Endothelial cell (in vitro differentiated cells): ENCODE measurements at regions not wholly inside any gene's neighbourhood (a gene's known extent, or its start where the extent isn't known, plus 50 kb on each side); places are given as distances from the start of the nearest gene placed in this dataset.

Experiments used
- DNase-seq: peaks from one replicate; pipeline ENCODE4 v3.0.0; 2021; ENCODE audit warnings: low spot score
- H3K27ac Mint-ChIP-seq: one replicate; pipeline ENCODE4 v1.8.0; 2021; ENCODE audit warnings: mixed read lengths, inconsistent platforms; ENCODE audit not compliant: unreplicated experiment
- H3K27me3 Mint-ChIP-seq: one replicate; pipeline ENCODE4 v1.8.0; 2021; ENCODE audit warnings: mild to moderate bottlenecking, moderate library complexity, mixed read lengths, inconsistent platforms; ENCODE audit not compliant: unreplicated experiment
- H3K36me3 Mint-ChIP-seq: one replicate; pipeline ENCODE4 v1.8.0; 2021; ENCODE audit warnings: mild to moderate bottlenecking, low read depth, mixed read lengths, inconsistent platforms; ENCODE audit not compliant: unreplicated experiment
- H3K4me1 Mint-ChIP-seq: one replicate; pipeline ENCODE4 v1.8.0; 2021; ENCODE audit warnings: mild to moderate bottlenecking, mixed read lengths, inconsistent platforms; ENCODE audit not compliant: unreplicated experiment
- H3K4me3 Mint-ChIP-seq: one replicate; pipeline ENCODE4 v1.8.0; 2021; ENCODE audit warnings: mild to moderate bottlenecking, mixed read lengths, inconsistent platforms; ENCODE audit not compliant: unreplicated experiment
- H3K9me3 Mint-ChIP-seq: one replicate; pipeline ENCODE4 v1.8.0; 2021; ENCODE audit warnings: mixed read lengths, inconsistent platforms; ENCODE audit not compliant: unreplicated experiment
- TF ChIP-seq, protein P1 (sequence below): fragments of 200-600 bp; sonication (generic); IDR thresholded peaks from one replicate; pipeline ENCODE4 v1.5.0; 2021; ENCODE audit warnings: antibody characterized with exemption; ENCODE audit not compliant: unreplicated experiment

GRCh38 chr4:157887316-157887715 is 285.5 kb downstream of the GASK1B start:
- Mint-ChIP-seq H3K27ac (no peak overlapping the region), H3K4me1 (no peaks in the 10 kb centered on the region), H3K27me3 (no peaks in the 10 kb centered on the region), H3K9me3 (no peaks in the 10 kb centered on the region), H3K36me3 (no peaks in the 10 kb centered on the region), H3K4me3 (no peak overlapping the region)
- TF ChIP-seq, protein P1, sequence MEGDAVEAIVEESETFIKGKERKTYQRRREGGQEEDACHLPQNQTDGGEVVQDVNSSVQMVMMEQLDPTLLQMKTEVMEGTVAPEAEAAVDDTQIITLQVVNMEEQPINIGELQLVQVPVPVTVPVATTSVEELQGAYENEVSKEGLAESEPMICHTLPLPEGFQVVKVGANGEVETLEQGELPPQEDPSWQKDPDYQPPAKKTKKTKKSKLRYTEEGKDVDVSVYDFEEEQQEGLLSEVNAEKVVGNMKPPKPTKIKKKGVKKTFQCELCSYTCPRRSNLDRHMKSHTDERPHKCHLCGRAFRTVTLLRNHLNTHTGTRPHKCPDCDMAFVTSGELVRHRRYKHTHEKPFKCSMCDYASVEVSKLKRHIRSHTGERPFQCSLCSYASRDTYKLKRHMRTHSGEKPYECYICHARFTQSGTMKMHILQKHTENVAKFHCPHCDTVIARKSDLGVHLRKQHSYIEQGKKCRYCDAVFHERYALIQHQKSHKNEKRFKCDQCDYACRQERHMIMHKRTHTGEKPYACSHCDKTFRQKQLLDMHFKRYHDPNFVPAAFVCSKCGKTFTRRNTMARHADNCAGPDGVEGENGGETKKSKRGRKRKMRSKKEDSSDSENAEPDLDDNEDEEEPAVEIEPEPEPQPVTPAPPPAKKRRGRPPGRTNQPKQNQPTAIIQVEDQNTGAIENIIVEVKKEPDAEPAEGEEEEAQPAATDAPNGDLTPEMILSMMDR, result no peak
- DNase-seq, result no peak

- no peak overlapping the region for H3K27ac Mint-ChIP-seq
- no peaks in the 10 kb centered on the region for H3K4me1 Mint-ChIP-seq
- no peak for DNase-seq
- no peaks in the 10 kb centered on the region for H3K9me3 Mint-ChIP-seq
- TF ChIP-seq, protein P1, result no peak
- no peaks in the 10 kb centered on the region for H3K36me3 Mint-ChIP-seq
- no peak overlapping the region for H3K4me3 Mint-ChIP-seq
- H3K27me3 Mint-ChIP-seq, result no peaks in the 10 kb centered on the region
These were observed 286.2 kb downstream of the GASK1B start for GRCh38 chr4:157886645-157887044.

DNA sequence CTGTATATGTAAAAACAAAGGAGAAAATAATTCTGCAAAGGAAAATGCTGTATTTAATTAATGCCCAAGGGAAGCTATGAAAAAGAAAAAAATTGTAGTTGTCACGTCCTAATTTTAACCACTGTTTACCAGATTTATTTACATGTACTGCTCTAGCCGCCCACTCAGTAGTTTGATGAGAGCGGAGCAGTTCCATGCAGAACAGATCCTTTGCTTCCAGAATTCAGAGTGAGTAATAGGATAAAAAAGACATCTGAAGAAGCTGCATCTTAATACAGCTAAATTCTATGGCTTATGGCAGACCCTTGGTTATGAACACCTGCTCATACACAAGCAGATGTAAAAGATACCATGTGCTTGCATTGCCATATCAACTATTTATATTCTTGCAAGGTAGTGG is 287.0 kb downstream of the GASK1B start:
- H3K27me3 Mint-ChIP-seq, result no peaks in the 10 kb centered on the region
- H3K4me1 Mint-ChIP-seq, result no peaks in the 10 kb centered on the region
- H3K27ac Mint-ChIP-seq, result no peak overlapping the region
- DNase-seq, result no peak
- H3K9me3 Mint-ChIP-seq, result no peaks in the 10 kb centered on the region
- no peak overlapping the region for H3K4me3 Mint-ChIP-seq
- H3K36me3 Mint-ChIP-seq, result no peaks in the 10 kb centered on the region
- TF ChIP-seq, protein P1, result no peak

GRCh38 chr4:157882901-157883300 is 289.9 kb downstream of the GASK1B start:
- TF ChIP-seq, protein P1, result no peak
- Mint-ChIP-seq H3K9me3 (no peaks in the 10 kb centered on the region), H3K27ac (no peak overlapping the region), H3K36me3 (no peaks in the 10 kb centered on the region), H3K4me3 (no peak overlapping the region), H3K27me3 (no peaks in the 10 kb centered on the region), H3K4me1 (no peaks in the 10 kb centered on the region)
- DNase-seq, result no peak

DNA sequence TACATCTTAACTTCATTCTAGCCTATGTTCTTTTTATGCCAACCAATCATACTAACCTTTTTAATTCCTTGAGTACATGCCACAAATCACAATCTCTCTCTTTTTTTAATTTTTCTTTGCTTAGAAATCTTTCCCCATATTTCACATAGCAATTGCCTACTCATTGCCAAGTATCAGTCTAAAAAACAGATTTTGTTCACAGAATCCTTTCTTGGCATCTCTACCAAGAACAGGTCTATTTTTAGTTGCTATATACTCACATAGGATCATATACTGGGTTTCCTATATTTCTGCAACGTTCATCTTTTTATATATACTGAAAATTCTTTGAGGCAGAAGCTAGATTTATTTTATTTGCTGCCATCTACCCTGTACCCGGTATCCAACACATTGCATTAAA is 292.1 kb downstream of the GASK1B start:
- TF ChIP-seq, protein P1, result no peak
- Mint-ChIP-seq H3K36me3 (no peaks in the 10 kb centered on the region), H3K27ac (no peak overlapping the region), H3K4me3 (no peak overlapping the region), H3K4me1 (no peaks in the 10 kb centered on the region), H3K9me3 (no peaks in the 10 kb centered on the region), H3K27me3 (no peaks in the 10 kb centered on the region)
- DNase-seq, result no peak
